GM12878 (cell line): ENCODE measurements at regions not wholly inside any gene's neighbourhood (a gene's known extent, or its start where the extent isn't known, plus 50 kb on each side); places are given as distances from the start of the nearest gene placed in this dataset.

Source experiments
- ATAC-seq: fragments of 200-7000 bp; cut with Tn5 transposase; 3 replicates; pipeline ENCODE4 v1.9.1; 2020; ENCODE audit warnings: mild to moderate bottlenecking, moderate library complexity
- BruUV-seq: library from RNA; stranded (reverse); fragments of 400-500 nt; replicated peaks from 2 replicates; lab custom pipeline; 2021; lab: Mats Ljungman, UMichigan
- CTCF ChIA-PET: fragments of 300-600 bp; sonication (Branson Sonifier 250); formaldehyde crosslinking; extraction: SDS; loops from one replicate; lab custom pipeline; 2021; ENCODE audit warnings: inconsistent platforms; lab: Yijun Ruan, JAX
- POLR2A ChIA-PET: fragments of 350-600 bp; formaldehyde crosslinking; extraction: SDS; loops from one replicate; lab custom pipeline; 2021; ENCODE audit warnings: inconsistent platforms; lab: Charles Lee
- RAD21 ChIA-PET: fragments of 300-600 bp; sonication (Branson Sonifier 250); formaldehyde crosslinking; loops from one replicate; lab custom pipeline; 2023; ENCODE audit warnings: antibody characterized with exemption; ENCODE audit not compliant: unreplicated experiment; lab: Charles Lee
- SMC1A ChIA-PET: fragments of 300-600 bp; sonication (Branson Sonifier 250); formaldehyde crosslinking; loops from one replicate; lab custom pipeline; 2023; ENCODE audit not compliant: unreplicated experiment, uncharacterized antibody; lab: Charles Lee
- DNase-seq: peaks from one replicate; pipeline ENCODE4 v3.0.0-alpha.2; 2011; ENCODE audit warnings: low read depth, low spot score
- FAIRE-seq: peaks from 3 replicates; lab custom pipeline; 2011; peaks lifted over from hg19 to GRCh38; lab: Jason Lieb, UNC
- H2AFZ ChIP-seq: 2 replicates; pipeline ENCODE4 v1.6.0; 2011; ENCODE audit warnings: low read depth, low read length, control low read depth; ENCODE audit not compliant: control insufficient read depth
- H3K27ac ChIP-seq: 2 replicates; pipeline ENCODE4 v1.5.1; 2011; ENCODE audit warnings: control low read depth; ENCODE audit not compliant: control insufficient read depth, insufficient read depth
- H3K27me3 ChIP-seq, 2 experiments: replicated peaks in 1 of 2; 2 replicates each; pipeline versions ENCODE4 v1.6.0 to v1.6.1; 2011; ENCODE audit warnings: low read length in 1 of 2; ENCODE audit not compliant: control insufficient read depth in 2 of 2, insufficient read depth in 2 of 2
- H3K36me3 ChIP-seq, 2 experiments: 2 replicates each; pipeline ENCODE4 v1.5.1; 2011; ENCODE audit warnings: low read length in 1 of 2; ENCODE audit not compliant: control insufficient read depth in 2 of 2, insufficient read depth in 2 of 2
- H3K4me1 ChIP-seq: 2 replicates; pipeline ENCODE4 v1.6.1; 2011; ENCODE audit warnings: mild to moderate bottlenecking, low read length, moderate library complexity, mixed read lengths; ENCODE audit not compliant: control insufficient read depth, insufficient read depth
- H3K4me2 ChIP-seq: 2 replicates; pipeline ENCODE4 v1.6.0; 2011; ENCODE audit warnings: control low read depth; ENCODE audit not compliant: control insufficient read depth, insufficient read depth
- H3K4me3 ChIP-seq: fragments of 200-600 bp; sonication (generic); 2 replicates; pipeline ENCODE4 v1.5.1; 2016
- H3K79me2 ChIP-seq: 2 replicates; pipeline ENCODE4 v1.6.0; 2011; ENCODE audit warnings: low read length; ENCODE audit not compliant: control insufficient read depth, insufficient read depth
- H3K9ac ChIP-seq: 2 replicates; pipeline ENCODE4 v1.8.0; 2011; ENCODE audit warnings: low read length, control low read depth, mixed read lengths; ENCODE audit not compliant: control insufficient read depth, insufficient read depth
- H3K9me3 ChIP-seq: replicated peaks from 3 replicates; pipeline ENCODE4 v1.5.1; 2011; ENCODE audit warnings: mild to moderate bottlenecking, low read length; ENCODE audit not compliant: control insufficient read depth, insufficient read depth
- H4K20me1 ChIP-seq: 2 replicates; pipeline ENCODE4 v1.6.0; 2011; ENCODE audit not compliant: control insufficient read depth, insufficient read depth
- CHD1 ChIP-seq: IDR thresholded peaks from 2 replicates; pipeline ENCODE4 v1.6.1; 2012; ENCODE audit warnings: low read depth, low read length, improper control_type of control experiment
- EED ChIP-seq: sonication (generic); IDR thresholded peaks from 2 replicates; pipeline ENCODE4 v1.6.1; 2016; ENCODE audit warnings: antibody characterized with exemption, low read depth
- HCFC1 ChIP-seq: fragments of 150-350 bp; IDR thresholded peaks from 2 replicates; pipeline ENCODE4 v1.6.1; 2014; ENCODE audit warnings: low read length
- MEF2A ChIP-seq: IDR thresholded peaks from 2 replicates; pipeline ENCODE4 v1.6.1; 2011; ENCODE audit warnings: low read depth, mild to moderate bottlenecking, low read length, moderate library complexity; ENCODE audit not compliant: insufficient read depth
- MTA3 ChIP-seq: IDR thresholded peaks from 2 replicates; pipeline ENCODE4 v1.6.1; 2012; ENCODE audit warnings: low read length, inconsistent platforms, borderline replicate concordance
- MXI1 ChIP-seq: fragments of 150-350 bp; IDR thresholded peaks from 2 replicates; pipeline ENCODE4 v1.6.1; 2011; ENCODE audit warnings: low read depth, mild to moderate bottlenecking, inconsistent platforms, low read length, improper control_type of control experiment
- NFIC ChIP-seq: IDR thresholded peaks from 2 replicates; pipeline ENCODE4 v1.6.1; 2012; ENCODE audit warnings: low read depth, mild to moderate bottlenecking, inconsistent platforms, low read length, moderate library complexity
- NR2C2 ChIP-seq: IDR thresholded peaks from 2 replicates; pipeline ENCODE4 v1.6.1; 2011; ENCODE audit warnings: borderline replicate concordance, low read depth; ENCODE audit not compliant: control insufficient read depth, insufficient read length
- NR2F1 ChIP-seq: fragments of 450-650 bp; conservative IDR thresholded peaks from 2 replicates; pipeline ENCODE4 v1.6.1; 2017; ENCODE audit warnings: mild to moderate bottlenecking
- PML ChIP-seq: IDR thresholded peaks from 2 replicates; pipeline ENCODE4 v1.6.1; 2012; ENCODE audit warnings: low read length, inconsistent platforms
- RBBP5 ChIP-seq: fragments of 200-600 bp; sonication (generic); conservative IDR thresholded peaks from 2 replicates; pipeline ENCODE4 v1.6.1; 2016
- RUNX3 ChIP-seq: IDR thresholded peaks from 2 replicates; pipeline ENCODE4 v1.6.1; 2012; ENCODE audit warnings: low read length, inconsistent platforms
- STAT3 ChIP-seq: IDR thresholded peaks from 2 replicates; pipeline ENCODE4 v1.6.1; 2011; ENCODE audit warnings: low read depth, low read length, improper control_type of control experiment
- SUZ12 ChIP-seq: fragments of 200-600 bp; sonication (generic); IDR thresholded peaks from one replicate; pipeline ENCODE4 v1.6.1; 2018; ENCODE audit warnings: antibody characterized with exemption, mild to moderate bottlenecking; ENCODE audit not compliant: unreplicated experiment
- WGBS: methylation state at CpG from one replicate; pipeline ENCODE4 v1.1.6; 2016; ENCODE audit warnings: low lambda C conversion rate; ENCODE audit not compliant: insufficient replicate concordance, insufficient coverage; ENCODE audit errors: missing lambda C conversion rate; 5-methylcytosine and 5-hydroxymethylcytosine counted together
- in situ Hi-C: fragments of 300-500 bp; cut with MboI; formaldehyde crosslinking; loops from 9 replicates; pipeline ENCODE4 v1.14.3; 2018; ENCODE audit warnings: mixed read lengths
- intact Hi-C: fragments of 100-400 bp; cut with micrococcal nuclease; formaldehyde crosslinking; loops from one replicate; pipeline ENCODE4 v1.14.2; 2022; ENCODE audit not compliant: unreplicated experiment
- TF ChIP-seq, protein P1 (sequence below): IDR thresholded peaks from 2 replicates; pipeline ENCODE4 v1.6.1; 2011; ENCODE audit warnings: borderline replicate concordance, low read depth, mild to moderate bottlenecking, moderate library complexity, low read length; ENCODE audit not compliant: insufficient read depth, poor library complexity, severe bottlenecking

DNA sequence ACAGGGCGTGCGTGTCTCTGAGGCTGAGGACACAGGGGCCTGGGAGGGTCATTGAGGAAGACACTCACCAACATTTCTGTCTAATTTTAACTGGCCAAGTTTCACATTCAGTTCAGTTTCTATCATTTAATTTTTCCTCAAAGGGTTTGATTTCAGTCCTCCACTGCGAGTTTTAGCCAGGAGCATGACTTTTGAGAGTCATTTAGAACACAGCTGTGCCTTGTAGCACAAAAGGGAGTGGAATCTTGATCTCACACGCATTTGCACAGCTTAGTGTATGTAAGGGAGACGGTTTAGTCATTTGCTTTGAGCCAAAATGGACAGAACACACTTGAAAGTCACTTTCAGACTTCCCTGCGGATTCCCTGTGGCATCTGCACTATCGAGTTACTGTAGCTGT is 1090.8 kb downstream of the BCL11B start:
- Histone ChIP-seq H3K4me1 (no peaks in the 10 kb centered on the region), H3K9me3 (no peaks in the 10 kb centered on the region; the same call in 2 of the 3 replicates), H3K27me3 (no peaks in the 10 kb centered on the region), H3K4me2 (no peak overlapping the region), H2AFZ (no peak overlapping the region), H3K36me3 (no peaks in the 10 kb centered on the region), H3K79me2 (no peaks in the 10 kb centered on the region), H4K20me1 (no peaks in the 10 kb centered on the region), H3K27ac (no peak overlapping the region), H3K4me3 (no peak overlapping the region), H3K9ac (no peak overlapping the region)
- ChIA-PET RAD21 (interaction anchor here (1.2 to 14.0 kb wide), 7 partner anchors 8 to 144 kb away, joined by 3 to 309 read pairs (median 4); no protein-coding TSS in a partner anchor), POLR2A (interaction anchor here (2.5 kb wide), 1 partner anchor 16 kb away, joined by 14 read pairs; no protein-coding TSS in a partner anchor), CTCF (interaction anchor here (1.6 to 3.9 kb wide), 3 partner anchors 8 to 13 kb away, joined by 6 to 15 read pairs (median 6); no protein-coding TSS in a partner anchor), SMC1A (interaction anchor here (0.6 to 25.6 kb wide), 9 partner anchors 9 to 376 kb away, joined by 3 to 461 read pairs (median 13); no protein-coding TSS in a partner anchor)
- in situ Hi-C loops (no loop called here), intact Hi-C loops (no loop called here)
- FAIRE-seq = no peak
- TF ChIP-seq NR2C2 = no peak
- peak; percentile 40; the same call in 1 of the 2 replicates for TF ChIP-seq EED
- TF ChIP-seq RUNX3 = peak; percentile 17; the same call in 1 of the 2 replicates
- peak; percentile 20; the same call in 1 of the 2 replicates for TF ChIP-seq NFIC
- ATAC-seq = no peak
- no TSS peak for BruUV-seq
- 2% methylated on average over 7 of the region's 7 CpGs for WGBS
- no peak for DNase-seq

DNA sequence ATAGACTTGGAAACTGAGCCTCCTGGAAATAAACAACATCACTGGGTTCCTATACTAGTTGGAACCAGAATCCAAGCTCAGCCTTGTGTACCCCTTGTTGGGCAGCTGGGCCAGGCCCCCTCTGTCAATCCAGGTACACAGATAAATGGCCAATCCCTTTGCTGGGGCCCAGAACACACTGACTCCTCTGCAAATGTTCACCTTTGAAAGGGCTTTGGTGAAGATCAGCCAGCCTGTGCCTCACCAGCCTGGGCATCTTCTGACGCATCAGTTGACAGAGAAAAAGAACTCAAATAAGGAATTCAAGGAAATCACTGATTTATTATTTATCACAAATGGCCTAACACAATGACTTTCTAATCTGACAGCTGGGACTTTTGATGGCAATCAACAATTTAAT is 1090.2 kb downstream of the BCL11B start:
- Histone ChIP-seq H3K27ac (no peak overlapping the region), H3K4me1 (no peaks in the 10 kb centered on the region), H3K36me3 (no peaks in the 10 kb centered on the region), H2AFZ (no peak overlapping the region), H4K20me1 (no peaks in the 10 kb centered on the region), H3K27me3 (no peaks in the 10 kb centered on the region), H3K4me2 (no peak overlapping the region), H3K9ac (no peak overlapping the region), H3K4me3 (no peak overlapping the region), H3K79me2 (no peaks in the 10 kb centered on the region), H3K9me3 (no peaks in the 10 kb centered on the region; the same call in 2 of the 3 replicates)
- intact Hi-C loops (no loop called here), in situ Hi-C loops (no loop called here)
- ChIA-PET SMC1A (interaction anchor here (1.0 to 25.6 kb wide), 10 partner anchors 9 to 48 kb away, joined by 3 to 461 read pairs (median 10); no protein-coding TSS in a partner anchor), POLR2A (interaction anchor here (0.6 to 2.5 kb wide), 6 partner anchors 12 to 1036 kb away, joined by 3 to 14 read pairs (median 4); no protein-coding TSS in a partner anchor), CTCF (interaction anchor here (0.6 to 3.9 kb wide), 9 partner anchors 9 to 48 kb away, joined by 3 to 15 read pairs (median 3); no protein-coding TSS in a partner anchor), RAD21 (interaction anchor here (0.9 to 14.0 kb wide), 8 partner anchors 9 to 143 kb away, joined by 3 to 309 read pairs (median 4); no protein-coding TSS in a partner anchor)
- BruUV-seq = no TSS peak
- WGBS = 78% methylated on average over 1 of the region's 1 CpG
- FAIRE-seq (no peak), DNase-seq (no peak), ATAC-seq (no peak)
- TF ChIP-seq MXI1 (no peak), PML (no peak), NR2F1 (no peak), SUZ12 (no peak), MEF2A (no peak), HCFC1 (no peak), STAT3 (no peak), CHD1 (no peak), RBBP5 (no peak), MTA3 (no peak)
- TF ChIP-seq, protein P1, sequence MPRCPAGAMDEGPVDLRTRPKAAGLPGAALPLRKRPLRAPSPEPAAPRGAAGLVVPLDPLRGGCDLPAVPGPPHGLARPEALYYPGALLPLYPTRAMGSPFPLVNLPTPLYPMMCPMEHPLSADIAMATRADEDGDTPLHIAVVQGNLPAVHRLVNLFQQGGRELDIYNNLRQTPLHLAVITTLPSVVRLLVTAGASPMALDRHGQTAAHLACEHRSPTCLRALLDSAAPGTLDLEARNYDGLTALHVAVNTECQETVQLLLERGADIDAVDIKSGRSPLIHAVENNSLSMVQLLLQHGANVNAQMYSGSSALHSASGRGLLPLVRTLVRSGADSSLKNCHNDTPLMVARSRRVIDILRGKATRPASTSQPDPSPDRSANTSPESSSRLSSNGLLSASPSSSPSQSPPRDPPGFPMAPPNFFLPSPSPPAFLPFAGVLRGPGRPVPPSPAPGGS = no peak
